K562 (cell line): ENCODE measurements at regions not wholly inside any gene's neighbourhood (a gene's known extent, or its start where the extent isn't known, plus 50 kb on each side); places are given as distances from the start of the nearest gene placed in this dataset.

Experiments
- CEBPB ChIP-seq: fragments of 450-650 bp; IDR thresholded peaks from 2 replicates; pipeline ENCODE4 v1.6.1; 2016; ENCODE audit warnings: missing genetic modification characterization, missing compliant biosample characterization
- CREB1 ChIP-seq, 2 experiments: sonication (generic) in 1 of 2; formaldehyde crosslinking in 1 of 2; IDR thresholded peaks; 2 replicates each; pipeline versions ENCODE4 v1.6.1 to v1.8.0; 2012 to 2022; ENCODE audit warnings: inconsistent platforms in 1 of 2, mild to moderate bottlenecking in 1 of 2, missing genetic modification reagents in 1 of 2, moderate library complexity in 1 of 2
- CTCF ChIP-seq, 3 experiments: IDR thresholded peaks in 2 of 3; conservative IDR thresholded peaks in 1 of 3; 2 replicates each; pipeline ENCODE4 v1.5.1; 2011 to 2012; ENCODE audit warnings: low read length in 3 of 3, mild to moderate bottlenecking in 3 of 3, control low read depth in 2 of 3, improper control_type of control experiment in 1 of 3, inconsistent platforms in 1 of 3, low read depth in 1 of 3, mixed read lengths in 1 of 3, moderate library complexity in 1 of 3; ENCODE audit not compliant: insufficient read depth in 2 of 3
- ELF1 ChIP-seq: fragments of 200-800 bp; sonication (Bioruptor generic); IDR thresholded peaks from 2 replicates; pipeline ENCODE4 v1.6.1; 2016; ENCODE audit warnings: missing genetic modification characterization, missing compliant biosample characterization
- EP300 ChIP-seq: IDR thresholded peaks from 2 replicates; pipeline ENCODE4 v1.6.1; 2012; ENCODE audit warnings: low read length, improper control_type of control experiment
- EZH2 ChIP-seq: IDR thresholded peaks from 2 replicates; pipeline ENCODE4 v1.6.1; 2012; ENCODE audit warnings: low read depth, mild to moderate bottlenecking, inconsistent platforms, low read length, borderline replicate concordance
- HDAC2 ChIP-seq: fragments of 450-650 bp; IDR thresholded peaks from 2 replicates; pipeline ENCODE4 v1.6.1; 2016; ENCODE audit warnings: mild to moderate bottlenecking
- HMGXB4 ChIP-seq: sonication (generic); formaldehyde crosslinking; IDR thresholded peaks from 2 replicates; pipeline ENCODE4 v1.8.1; 2023; ENCODE audit warnings: mild to moderate bottlenecking, missing genetic modification reagents
- POLR3A ChIP-seq: IDR thresholded peaks from 2 replicates; pipeline ENCODE4 v1.6.1; 2011; ENCODE audit warnings: borderline replicate concordance, mild to moderate bottlenecking, moderate library complexity; ENCODE audit not compliant: insufficient read length, insufficient read depth; ENCODE audit errors: extremely low read depth
- RBM22 ChIP-seq: fragments of 200-400 bp; formaldehyde crosslinking; IDR thresholded peaks from 2 replicates; pipeline ENCODE4 v1.6.1; 2018; ENCODE audit warnings: low read length, low read depth; ENCODE audit not compliant: poor library complexity, severe bottlenecking
- STAT6 ChIP-seq: sonication (generic); formaldehyde crosslinking; IDR thresholded peaks from 2 replicates; pipeline ENCODE4 v1.8.1; 2023; ENCODE audit warnings: mild to moderate bottlenecking, missing genetic modification reagents
- ZNF174 ChIP-seq: fragments of 250-450 bp; sonication (Bioruptor Pico); IDR thresholded peaks from 2 replicates; pipeline ENCODE4 v1.4.0; 2020; ENCODE audit warnings: mild to moderate bottlenecking

- no peak for TF ChIP-seq ELF1
- no peak for TF ChIP-seq HDAC2
- TF ChIP-seq CEBPB (tag): no peak
- no peak for TF ChIP-seq RBM22
- TF ChIP-seq HMGXB4 (CRISPR knock-in tag): no peak
- TF ChIP-seq STAT6 (CRISPR knock-in tag): no peak
- no peak for TF ChIP-seq EZH2
- no peak for TF ChIP-seq CTCF (IDR thresholded peaks at IDR 0.05 in 2 of 3, conservative IDR thresholded peaks at IDR 0.05 in 1 of 3; ENCODE audit: insufficient read depth in 2 of 3, low read depth in 1 of 3, low read length in 3 of 3)
- TF ChIP-seq ZNF174 (CRISPR knock-in tag): no peak
- no peak for TF ChIP-seq EP300
- no peak for TF ChIP-seq CREB1 (IDR thresholded peaks at IDR 0.05)
- no peak for TF ChIP-seq CREB1 (CRISPR knock-in tag; IDR thresholded peaks at IDR 0.05)
- TF ChIP-seq POLR3A: no peak
Measured at GRCh38 chr1:29485096-29485925, 249.0 kb downstream of the PTPRU start.
